Left ventricle myocardium superior (tissue), 1 donor: ENCODE measurements at regions not wholly inside any gene's neighbourhood (a gene's known extent, or its start where the extent isn't known, plus 50 kb on each side); places are given as distances from the start of the nearest gene placed in this dataset.
A peak's percentile ranks its signal among the peaks of the same experiment; 100 is the strongest.

ENCODE experiments used
- ATAC-seq: fragments of 200-7000 bp; cut with Tn5 transposase; one replicate; pipeline ENCODE4 v1.9.1; 2020; ENCODE audit warnings: mild to moderate bottlenecking, moderate library complexity
- DNase-seq: peaks from one replicate; pipeline ENCODE4 v3.0.0-alpha.2; 2020
- intact Hi-C: fragments of 100-400 bp; cut with micrococcal nuclease; formaldehyde crosslinking; loops from one replicate; pipeline ENCODE4 v1.11.0; 2022
- donor health status: DM: no; HTN: yes; CAD: no; lungs with severe emphysema.

GRCh38 chr5:115352571-115352970 lies 56.1 kb upstream of the CCDC112 start:
- intact Hi-C loops = no loop called here
- ATAC-seq (no peak), DNase-seq (no peak)

- no peak for DNase-seq
- no peak for ATAC-seq
- intact Hi-C loops = no loop called here
Observed at GRCh38 chr5:115351356-115352195, 55.1 kb upstream of the CCDC112 start.

GRCh38 chr5:115350894-115351293 lies 54.4 kb upstream of the CCDC112 start:
- intact Hi-C loops = no loop called here
- no peak for DNase-seq
- no peak for ATAC-seq

- peak; percentile 32 for DNase-seq
- intact Hi-C loops = no loop called here
- peak; percentile 83 for ATAC-seq
Observed at GRCh38 chr5:115349001-115349817, 52.8 kb upstream of the CCDC112 start.

GRCh38 chr5:115348175-115348574 lies 51.7 kb upstream of the CCDC112 start:
- DNase-seq (no peak), ATAC-seq (no peak)
- intact Hi-C loops = no loop called here
